ENCODE measurements at regions not wholly inside any gene's neighbourhood (a gene's known extent, or its start where the extent isn't known, plus 50 kb on each side); places are given as distances from the start of the nearest gene placed in this dataset.

- no peak for TF ChIP-seq EZH2 (IDR thresholded peaks at IDR 0.05; ENCODE audit: insufficient read depth, low read length)
- TF ChIP-seq, protein P1, sequence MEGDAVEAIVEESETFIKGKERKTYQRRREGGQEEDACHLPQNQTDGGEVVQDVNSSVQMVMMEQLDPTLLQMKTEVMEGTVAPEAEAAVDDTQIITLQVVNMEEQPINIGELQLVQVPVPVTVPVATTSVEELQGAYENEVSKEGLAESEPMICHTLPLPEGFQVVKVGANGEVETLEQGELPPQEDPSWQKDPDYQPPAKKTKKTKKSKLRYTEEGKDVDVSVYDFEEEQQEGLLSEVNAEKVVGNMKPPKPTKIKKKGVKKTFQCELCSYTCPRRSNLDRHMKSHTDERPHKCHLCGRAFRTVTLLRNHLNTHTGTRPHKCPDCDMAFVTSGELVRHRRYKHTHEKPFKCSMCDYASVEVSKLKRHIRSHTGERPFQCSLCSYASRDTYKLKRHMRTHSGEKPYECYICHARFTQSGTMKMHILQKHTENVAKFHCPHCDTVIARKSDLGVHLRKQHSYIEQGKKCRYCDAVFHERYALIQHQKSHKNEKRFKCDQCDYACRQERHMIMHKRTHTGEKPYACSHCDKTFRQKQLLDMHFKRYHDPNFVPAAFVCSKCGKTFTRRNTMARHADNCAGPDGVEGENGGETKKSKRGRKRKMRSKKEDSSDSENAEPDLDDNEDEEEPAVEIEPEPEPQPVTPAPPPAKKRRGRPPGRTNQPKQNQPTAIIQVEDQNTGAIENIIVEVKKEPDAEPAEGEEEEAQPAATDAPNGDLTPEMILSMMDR (IDR thresholded peaks at IDR 0.05; ENCODE audit: insufficient read depth, low read depth, low read length), result no peak
These were observed 152.6 kb downstream of the KLF12 start for GRCh38 chr13:73981595-73981994.
